Left ventricle myocardium inferior (tissue), 1 donor: ENCODE measurements at regions not wholly inside any gene's neighbourhood (a gene's known extent, or its start where the extent isn't known, plus 50 kb on each side); places are given as distances from the start of the nearest gene placed in this dataset.

Source experiments
- DNase-seq: peaks from one replicate; pipeline ENCODE4 v3.0.0-alpha.2; 2020
- H3K27ac ChIP-seq: fragments of 200-600 bp; replicated peaks from 2 replicates; pipeline ENCODE4 v1.8.0; 2021
- H3K27me3 ChIP-seq: fragments of 200-600 bp; 2 replicates; pipeline ENCODE4 v1.8.0; 2021; ENCODE audit warnings: low read depth
- H3K36me3 ChIP-seq: fragments of 200-600 bp; 2 replicates; pipeline ENCODE4 v1.8.0; 2021
- H3K4me1 ChIP-seq: fragments of 200-600 bp; 2 replicates; pipeline ENCODE4 v1.8.0; 2021
- H3K4me3 ChIP-seq: fragments of 200-600 bp; 2 replicates; pipeline ENCODE4 v1.8.0; 2021; ENCODE audit warnings: mild to moderate bottlenecking, moderate library complexity
- H3K9me3 ChIP-seq: fragments of 200-600 bp; replicated peaks from 2 replicates; pipeline ENCODE4 v1.8.0; 2021
- intact Hi-C: fragments of 100-400 bp; cut with micrococcal nuclease; formaldehyde crosslinking; loops from one replicate; pipeline ENCODE4 v1.11.0; 2022
- TF ChIP-seq, protein P1 (sequence below): fragments of 200-600 bp; IDR thresholded peaks from 2 replicates; pipeline ENCODE4 v1.8.0; 2021; ENCODE audit warnings: antibody characterized with exemption, mild to moderate bottlenecking, borderline replicate concordance
- donor health status: DM: no; HTN: yes; CAD: no; lungs with severe emphysema.

DNA sequence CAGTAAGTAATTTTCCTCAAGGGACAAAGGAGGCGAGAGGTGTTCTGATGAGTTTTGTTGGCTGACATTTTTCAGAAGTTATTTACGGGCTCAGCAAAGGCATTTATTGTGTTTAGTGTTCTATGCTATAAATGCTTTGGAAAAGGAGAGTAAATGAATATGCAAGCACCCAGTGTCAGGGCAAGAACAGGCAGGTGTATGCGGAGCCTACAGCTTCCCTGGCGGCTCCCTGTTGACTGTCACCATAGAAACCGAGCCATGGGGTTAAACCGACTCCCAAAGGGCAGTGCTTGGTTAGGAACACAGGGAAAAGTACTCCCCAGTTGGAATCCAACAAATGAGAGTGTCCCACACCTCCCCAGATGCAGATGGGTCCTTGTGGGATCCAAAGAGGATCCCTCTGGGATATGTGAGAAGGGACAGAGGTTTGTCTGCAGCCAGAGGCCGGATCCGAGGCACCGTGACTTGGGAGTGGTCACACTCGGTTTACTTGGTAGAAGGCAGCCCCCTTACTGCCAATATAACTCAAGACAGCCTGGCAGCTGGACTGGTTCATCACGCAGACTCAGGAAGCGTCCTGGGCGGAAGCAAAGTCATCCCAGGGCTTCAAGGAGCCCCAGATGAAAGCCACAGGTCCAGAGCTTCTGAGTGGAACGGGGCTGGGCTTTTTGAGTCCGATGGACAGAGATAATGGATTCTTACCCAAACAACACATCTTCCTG, 329.7 kb downstream of the CTTN start:
- intact Hi-C loops = no loop called here
- TF ChIP-seq, protein P1, sequence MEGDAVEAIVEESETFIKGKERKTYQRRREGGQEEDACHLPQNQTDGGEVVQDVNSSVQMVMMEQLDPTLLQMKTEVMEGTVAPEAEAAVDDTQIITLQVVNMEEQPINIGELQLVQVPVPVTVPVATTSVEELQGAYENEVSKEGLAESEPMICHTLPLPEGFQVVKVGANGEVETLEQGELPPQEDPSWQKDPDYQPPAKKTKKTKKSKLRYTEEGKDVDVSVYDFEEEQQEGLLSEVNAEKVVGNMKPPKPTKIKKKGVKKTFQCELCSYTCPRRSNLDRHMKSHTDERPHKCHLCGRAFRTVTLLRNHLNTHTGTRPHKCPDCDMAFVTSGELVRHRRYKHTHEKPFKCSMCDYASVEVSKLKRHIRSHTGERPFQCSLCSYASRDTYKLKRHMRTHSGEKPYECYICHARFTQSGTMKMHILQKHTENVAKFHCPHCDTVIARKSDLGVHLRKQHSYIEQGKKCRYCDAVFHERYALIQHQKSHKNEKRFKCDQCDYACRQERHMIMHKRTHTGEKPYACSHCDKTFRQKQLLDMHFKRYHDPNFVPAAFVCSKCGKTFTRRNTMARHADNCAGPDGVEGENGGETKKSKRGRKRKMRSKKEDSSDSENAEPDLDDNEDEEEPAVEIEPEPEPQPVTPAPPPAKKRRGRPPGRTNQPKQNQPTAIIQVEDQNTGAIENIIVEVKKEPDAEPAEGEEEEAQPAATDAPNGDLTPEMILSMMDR = no peak
- no peaks in the 10 kb centered on the region for H3K4me1 ChIP-seq
- DNase-seq = no peak
- no peaks in the 10 kb centered on the region for H3K36me3 ChIP-seq
- H3K4me3 ChIP-seq = no peak overlapping the region
- no peak overlapping the region for H3K27ac ChIP-seq
- peaks cover 52% of the 10 kb centered on the region for H3K27me3 ChIP-seq
- H3K9me3 ChIP-seq = peaks cover 7% of the 10 kb centered on the region

DNA sequence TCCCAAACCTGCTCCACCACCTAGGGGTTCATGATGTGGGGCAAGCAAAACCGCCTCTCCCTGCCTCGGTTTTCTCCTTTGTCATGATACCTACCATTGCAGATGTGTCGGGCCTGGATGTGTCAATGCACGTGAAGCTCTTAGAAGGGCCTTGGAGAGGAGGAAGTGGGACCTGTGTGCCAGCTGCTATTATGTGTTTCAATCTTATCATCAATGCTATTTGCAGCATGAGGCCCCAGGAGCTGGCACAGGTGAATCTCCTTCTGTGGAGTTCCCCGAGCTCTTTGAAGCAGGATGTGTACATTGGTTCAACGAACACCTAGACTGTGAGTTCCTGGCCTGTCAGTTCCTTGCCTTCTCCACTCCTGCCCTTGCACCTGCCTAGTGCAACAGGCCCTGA, 331.6 kb downstream of the CTTN start:
- peaks cover 7% of the 10 kb centered on the region for H3K9me3 ChIP-seq
- no peak for DNase-seq
- H3K4me1 ChIP-seq = no peaks in the 10 kb centered on the region
- H3K27ac ChIP-seq = no peak overlapping the region
- intact Hi-C loops = no loop called here
- TF ChIP-seq, protein P1 = no peak
- no peak overlapping the region for H3K4me3 ChIP-seq
- H3K27me3 ChIP-seq = peaks cover 52% of the 10 kb centered on the region
- H3K36me3 ChIP-seq = no peaks in the 10 kb centered on the region

DNA sequence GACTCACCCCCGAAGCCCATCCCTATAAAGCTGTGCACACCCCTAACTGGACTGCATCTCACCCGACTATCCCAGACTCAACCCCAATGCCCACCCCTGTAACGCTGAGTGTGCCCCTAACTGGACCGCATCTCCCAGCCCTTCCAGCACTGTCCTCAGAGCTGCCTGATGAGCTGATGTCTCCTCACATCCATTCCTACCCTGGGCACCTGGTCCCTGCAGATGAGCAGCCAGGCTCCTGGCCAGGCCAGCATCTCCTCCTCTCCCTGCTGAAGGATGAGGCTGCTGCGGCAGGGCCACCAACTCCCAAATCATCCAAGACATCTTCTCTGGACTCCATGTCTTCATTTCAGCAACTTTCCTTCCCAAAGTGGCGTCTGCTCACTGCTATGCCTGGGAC, 332.1 kb downstream of the CTTN start:
- no peak for DNase-seq
- intact Hi-C loops = no loop called here

DNA sequence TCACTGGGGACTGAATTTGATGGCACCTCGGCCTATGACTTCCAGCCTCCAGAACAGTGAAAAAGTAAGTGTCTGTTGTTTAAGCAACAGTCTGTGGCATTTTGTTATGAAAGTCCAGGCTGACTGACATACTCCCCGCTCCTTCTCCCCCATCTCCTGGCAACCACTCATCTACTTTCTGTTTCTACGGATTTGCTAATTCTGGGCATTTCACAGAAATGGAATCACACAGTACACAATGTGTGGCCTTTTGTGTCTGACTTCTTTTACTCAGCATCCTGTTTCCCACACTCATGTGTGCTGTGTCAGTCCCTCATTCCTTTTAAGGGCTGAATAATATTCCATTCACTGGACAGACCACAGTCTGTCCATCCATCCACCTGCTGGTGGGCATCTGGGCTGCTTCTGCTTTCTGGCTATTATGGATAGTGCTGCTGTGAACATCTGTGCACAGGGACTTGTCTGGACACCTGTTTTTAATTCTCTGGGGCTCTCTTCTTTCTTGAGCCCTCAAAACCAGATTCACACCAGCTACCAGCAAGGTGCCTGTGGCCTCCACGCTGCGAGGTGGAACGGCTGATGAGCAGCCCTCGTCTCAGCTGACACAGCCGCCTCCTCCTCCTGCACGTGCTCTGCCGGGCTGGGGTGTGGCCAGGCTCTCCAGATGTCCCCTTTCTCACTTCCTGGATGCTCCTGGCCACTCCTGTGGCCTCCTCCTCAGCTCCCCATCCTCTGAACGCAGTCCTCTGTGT, 333.1 kb downstream of the CTTN start:
- intact Hi-C loops = no loop called here
- DNase-seq = no peak
- TF ChIP-seq, protein P1 = no peak

More for the DNA sequence above, 332.1 kb downstream of the CTTN start:
- TF ChIP-seq, protein P1 = no peak
- Histone ChIP-seq H3K4me1 (no peaks in the 10 kb centered on the region), H3K9me3 (peaks cover 7% of the 10 kb centered on the region), H3K36me3 (no peaks in the 10 kb centered on the region), H3K4me3 (no peak overlapping the region), H3K27ac (no peak overlapping the region), H3K27me3 (peaks cover 52% of the 10 kb centered on the region)

DNA sequence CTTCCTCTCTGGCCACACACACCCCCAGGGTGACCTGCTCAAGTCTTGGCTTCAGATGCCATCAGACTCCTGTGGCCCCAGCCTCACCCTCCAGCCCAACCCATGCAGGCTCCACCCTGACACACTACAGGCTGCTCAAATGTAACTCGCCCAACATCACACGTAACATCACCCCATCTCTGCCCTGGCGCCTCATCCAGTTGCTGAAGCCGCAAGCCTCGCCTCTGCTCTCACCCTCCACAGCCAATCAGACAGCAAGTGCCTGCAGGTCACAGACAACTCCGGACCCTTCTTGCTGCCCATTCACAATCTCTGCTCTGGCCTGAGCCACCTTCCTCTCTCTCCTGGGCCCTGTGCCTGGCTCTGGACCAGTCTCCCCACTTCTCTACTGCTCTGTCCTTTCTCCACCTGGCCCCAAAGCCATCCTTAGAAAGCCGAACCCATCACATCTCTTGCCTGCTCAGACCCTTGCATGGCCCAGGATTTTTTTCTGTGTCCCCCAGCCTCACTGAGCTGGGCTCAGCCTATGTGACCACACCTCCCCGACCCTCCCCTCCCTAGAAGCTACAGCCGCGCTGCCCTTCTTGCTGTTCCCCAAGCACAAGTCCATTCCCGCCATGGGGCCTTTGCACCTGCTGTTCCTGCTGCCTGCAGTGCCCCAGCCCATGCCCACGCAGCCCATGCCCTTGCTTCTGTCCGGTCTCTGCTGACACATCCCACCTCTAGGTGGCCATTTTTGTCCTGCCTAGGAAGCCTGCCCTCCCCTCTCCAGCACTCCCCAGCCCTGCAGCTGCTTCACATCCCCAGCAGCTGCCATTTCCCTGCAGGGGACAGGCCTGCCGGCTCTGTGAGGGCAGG, 333.9 kb downstream of the CTTN start:
- Histone ChIP-seq H3K4me1 (no peaks in the 10 kb centered on the region), H3K27ac (no peak overlapping the region), H3K36me3 (no peaks in the 10 kb centered on the region), H3K27me3 (peaks cover 56% of the 10 kb centered on the region), H3K4me3 (no peak overlapping the region), H3K9me3 (peaks cover 1% of the 10 kb centered on the region)
- TF ChIP-seq, protein P1 = no peak
- DNase-seq = no peak
- intact Hi-C loops = no loop called here

More for the DNA sequence above, 333.1 kb downstream of the CTTN start:
- Histone ChIP-seq H3K9me3 (peaks cover 7% of the 10 kb centered on the region), H3K4me1 (no peaks in the 10 kb centered on the region), H3K27me3 (peaks cover 53% of the 10 kb centered on the region), H3K4me3 (no peak overlapping the region), H3K27ac (no peak overlapping the region), H3K36me3 (no peaks in the 10 kb centered on the region)
